ENCODE measurements at regions not wholly inside any gene's neighbourhood (a gene's known extent, or its start where the extent isn't known, plus 50 kb on each side); places are given as distances from the start of the nearest gene placed in this dataset.

- peaks cover 0 to 2% (median 0%) of the 10 kb centered on the region in 7 donors for H3K9me3 Mint-ChIP-seq
- Histone ChIP-seq H3K9me3 (ENCODE audit: control insufficient read depth in 2 of 2, low read length in 2 of 2) (no peaks in the 10 kb centered on the region), H3K36me3 (ENCODE audit: control insufficient read depth, insufficient read depth, low read length) (no peaks in the 10 kb centered on the region), H3K4me1 (ENCODE audit: control insufficient read depth, insufficient read depth, low read length, poor library complexity, severe bottlenecking) (no peaks in the 10 kb centered on the region), H3K27me3 (ENCODE audit: control insufficient read depth, insufficient read depth, low read length) (no peaks in the 10 kb centered on the region), H3K27ac (ENCODE audit: insufficient read depth, low read length, poor library complexity, severe bottlenecking) (no peak overlapping the region), H3K4me3 (ENCODE audit: low read depth, low read length) (no peak overlapping the region)
- H3K27me3 Mint-ChIP-seq = peaks cover 5% of the 10 kb centered on the region
- ATAC-seq (ENCODE audit: low read depth in 2 of 2) (no peak), DNase-seq (no peak)
- no peak overlapping the region for H3K27ac Mint-ChIP-seq
- no peaks in the 10 kb centered on the region for H3K36me3 Mint-ChIP-seq
- no peak overlapping the region for H3K4me3 Mint-ChIP-seq
- no peaks in the 10 kb centered on the region for H3K4me1 Mint-ChIP-seq
Observed at GRCh38 chr2:236690726-236691125, 121.1 kb downstream of the ACKR3 start.

GRCh38 chr2:236691799-236692167 is 122.2 kb downstream of the ACKR3 start:
- ATAC-seq (ENCODE audit: low read depth in 2 of 2) = no peak
- H3K4me1 ChIP-seq (ENCODE audit: control insufficient read depth, insufficient read depth, low read length, poor library complexity, severe bottlenecking) = no peaks in the 10 kb centered on the region
- H3K9me3 ChIP-seq (ENCODE audit: control insufficient read depth in 2 of 2, low read length in 2 of 2) = no peaks in the 10 kb centered on the region
- Mint-ChIP-seq H3K4me1 (no peaks in the 10 kb centered on the region), H3K27me3 (peaks cover 5% of the 10 kb centered on the region), H3K27ac (no peak overlapping the region), H3K9me3 (peaks cover 0 to 3% (median 0%) of the 10 kb centered on the region in 7 donors), H3K36me3 (no peaks in the 10 kb centered on the region), H3K4me3 (no peak overlapping the region)
- H3K4me3 ChIP-seq (ENCODE audit: low read depth, low read length) = no peak overlapping the region
- H3K27me3 ChIP-seq (ENCODE audit: control insufficient read depth, insufficient read depth, low read length) = no peaks in the 10 kb centered on the region
- H3K27ac ChIP-seq (ENCODE audit: insufficient read depth, low read length, poor library complexity, severe bottlenecking) = no peak overlapping the region
- no peak for DNase-seq
- no peaks in the 10 kb centered on the region for H3K36me3 ChIP-seq (ENCODE audit: control insufficient read depth, insufficient read depth, low read length)

DNA sequence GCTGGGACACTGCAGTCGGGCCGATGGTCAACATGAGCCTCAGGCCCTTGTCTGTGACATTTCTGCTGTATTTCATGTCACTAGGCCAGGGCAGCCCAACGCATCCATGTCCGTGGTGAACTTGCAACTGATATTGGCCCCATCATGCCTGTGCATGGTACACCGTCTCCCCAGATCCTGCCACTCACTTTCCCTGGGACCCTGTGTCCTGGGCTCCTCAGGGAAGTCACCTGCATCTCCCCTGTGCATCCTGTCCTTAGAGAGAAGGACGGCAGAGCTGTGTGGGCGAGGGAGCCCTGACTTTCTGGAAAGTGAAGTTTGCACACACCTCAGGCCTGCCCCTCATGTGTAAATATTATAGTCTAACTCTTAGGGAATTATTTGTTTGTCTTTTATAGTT is 123.3 kb downstream of the ACKR3 start:
- Mint-ChIP-seq H3K27me3 (peaks cover 5% of the 10 kb centered on the region), H3K4me3 (no peak overlapping the region), H3K9me3 (peaks cover 0 to 3% (median 0%) of the 10 kb centered on the region in 7 donors), H3K4me1 (no peaks in the 10 kb centered on the region), H3K36me3 (no peaks in the 10 kb centered on the region), H3K27ac (no peak overlapping the region)
- Histone ChIP-seq H3K4me1 (ENCODE audit: control insufficient read depth, insufficient read depth, low read length, poor library complexity, severe bottlenecking) (no peaks in the 10 kb centered on the region), H3K27ac (ENCODE audit: insufficient read depth, low read length, poor library complexity, severe bottlenecking) (no peak overlapping the region), H3K4me3 (ENCODE audit: low read depth, low read length) (no peak overlapping the region), H3K36me3 (ENCODE audit: control insufficient read depth, insufficient read depth, low read length) (no peaks in the 10 kb centered on the region), H3K9me3 (ENCODE audit: control insufficient read depth in 2 of 2, low read length in 2 of 2) (no peaks in the 10 kb centered on the region), H3K27me3 (ENCODE audit: control insufficient read depth, insufficient read depth, low read length) (no peaks in the 10 kb centered on the region)
- DNase-seq = no peak
- ATAC-seq (ENCODE audit: low read depth in 2 of 2) = no peak

GRCh38 chr2:236693531-236693930 is 123.9 kb downstream of the ACKR3 start:
- Mint-ChIP-seq H3K4me3 (no peak overlapping the region), H3K9me3 (peaks cover 0 to 3% (median 0%) of the 10 kb centered on the region in 7 donors), H3K27ac (no peak overlapping the region), H3K36me3 (no peaks in the 10 kb centered on the region), H3K27me3 (peaks cover 5% of the 10 kb centered on the region), H3K4me1 (no peaks in the 10 kb centered on the region)
- Histone ChIP-seq H3K9me3 (ENCODE audit: control insufficient read depth in 2 of 2, low read length in 2 of 2) (no peaks in the 10 kb centered on the region), H3K4me1 (ENCODE audit: control insufficient read depth, insufficient read depth, low read length, poor library complexity, severe bottlenecking) (no peaks in the 10 kb centered on the region), H3K27me3 (ENCODE audit: control insufficient read depth, insufficient read depth, low read length) (no peaks in the 10 kb centered on the region), H3K27ac (ENCODE audit: insufficient read depth, low read length, poor library complexity, severe bottlenecking) (no peak overlapping the region), H3K4me3 (ENCODE audit: low read depth, low read length) (no peak overlapping the region), H3K36me3 (ENCODE audit: control insufficient read depth, insufficient read depth, low read length) (no peaks in the 10 kb centered on the region)
- ATAC-seq (ENCODE audit: low read depth in 2 of 2) (no peak), DNase-seq (no peak)

- Histone ChIP-seq H3K4me1 (ENCODE audit: control insufficient read depth, insufficient read depth, low read length, poor library complexity, severe bottlenecking) (no peaks in the 10 kb centered on the region), H3K4me3 (ENCODE audit: low read depth, low read length) (no peak overlapping the region), H3K9me3 (ENCODE audit: control insufficient read depth in 2 of 2, low read length in 2 of 2) (no peaks in the 10 kb centered on the region), H3K27me3 (ENCODE audit: control insufficient read depth, insufficient read depth, low read length) (no peaks in the 10 kb centered on the region), H3K36me3 (ENCODE audit: control insufficient read depth, insufficient read depth, low read length) (no peaks in the 10 kb centered on the region), H3K27ac (ENCODE audit: insufficient read depth, low read length, poor library complexity, severe bottlenecking) (no peak overlapping the region)
- Mint-ChIP-seq H3K9me3 (peaks cover 0 to 3% (median 0%) of the 10 kb centered on the region in 7 donors), H3K4me3 (no peak overlapping the region), H3K27me3 (peaks cover 5% of the 10 kb centered on the region), H3K4me1 (no peaks in the 10 kb centered on the region), H3K36me3 (no peaks in the 10 kb centered on the region), H3K27ac (no peak overlapping the region)
- DNase-seq (no peak), ATAC-seq (ENCODE audit: low read depth in 2 of 2) (no peak)
Observed at GRCh38 chr2:236694146-236694888, 124.7 kb downstream of the ACKR3 start.

DNA sequence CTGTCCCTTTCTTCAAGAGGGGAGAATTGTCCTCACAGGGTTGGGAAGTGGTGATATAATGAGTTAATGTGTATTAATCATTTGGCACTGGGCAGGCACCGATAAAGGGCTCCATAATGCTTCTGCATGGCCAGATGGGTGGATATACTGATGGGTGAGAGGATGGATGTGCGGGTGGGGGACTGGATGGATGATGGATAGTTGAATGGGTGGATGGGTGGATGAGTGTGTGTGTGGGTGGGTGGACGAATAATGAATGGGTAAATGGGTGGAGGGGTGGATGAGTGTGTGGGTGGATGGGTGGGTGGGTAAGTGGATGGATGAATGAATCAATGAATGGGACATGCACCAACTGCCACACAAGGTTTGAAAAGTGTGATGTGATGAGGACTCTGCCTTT is 127.2 kb downstream of the ACKR3 start:
- no peak overlapping the region for H3K27ac ChIP-seq (ENCODE audit: insufficient read depth, low read length, poor library complexity, severe bottlenecking)
- H3K9me3 ChIP-seq (ENCODE audit: control insufficient read depth in 2 of 2, low read length in 2 of 2) = no peaks in the 10 kb centered on the region
- H3K4me1 ChIP-seq (ENCODE audit: control insufficient read depth, insufficient read depth, low read length, poor library complexity, severe bottlenecking) = no peaks in the 10 kb centered on the region
- Mint-ChIP-seq H3K9me3 (peaks cover 0 to 5% (median 0%) of the 10 kb centered on the region in 7 donors), H3K27me3 (no peaks in the 10 kb centered on the region), H3K27ac (peak overlapping the region in 1 of 3 donors; percentile 6), H3K4me1 (no peaks in the 10 kb centered on the region), H3K36me3 (no peaks in the 10 kb centered on the region), H3K4me3 (no peak overlapping the region)
- H3K27me3 ChIP-seq (ENCODE audit: control insufficient read depth, insufficient read depth, low read length) = no peaks in the 10 kb centered on the region
- ATAC-seq (ENCODE audit: low read depth in 2 of 2) (no peak), DNase-seq (no peak)
- H3K36me3 ChIP-seq (ENCODE audit: control insufficient read depth, insufficient read depth, low read length) = no peaks in the 10 kb centered on the region
- no peak overlapping the region for H3K4me3 ChIP-seq (ENCODE audit: low read depth, low read length)

- H3K4me3 ChIP-seq (ENCODE audit: low read depth, low read length) = no peak overlapping the region
- Mint-ChIP-seq H3K36me3 (no peaks in the 10 kb centered on the region), H3K27me3 (no peaks in the 10 kb centered on the region), H3K27ac (no peak overlapping the region), H3K4me1 (no peaks in the 10 kb centered on the region), H3K9me3 (peaks cover 0 to 6% (median 0%) of the 10 kb centered on the region in 7 donors), H3K4me3 (no peak overlapping the region)
- ATAC-seq (ENCODE audit: low read depth in 2 of 2) (no peak), DNase-seq (no peak)
- H3K4me1 ChIP-seq (ENCODE audit: control insufficient read depth, insufficient read depth, low read length, poor library complexity, severe bottlenecking) = no peaks in the 10 kb centered on the region
- no peaks in the 10 kb centered on the region for H3K27me3 ChIP-seq (ENCODE audit: control insufficient read depth, insufficient read depth, low read length)
- H3K36me3 ChIP-seq (ENCODE audit: control insufficient read depth, insufficient read depth, low read length) = no peaks in the 10 kb centered on the region
- no peak overlapping the region for H3K27ac ChIP-seq (ENCODE audit: insufficient read depth, low read length, poor library complexity, severe bottlenecking)
- no peaks in the 10 kb centered on the region for H3K9me3 ChIP-seq (ENCODE audit: control insufficient read depth in 2 of 2, low read length in 2 of 2)
Observed at GRCh38 chr2:236698016-236698627, 128.5 kb downstream of the ACKR3 start.

- Mint-ChIP-seq H3K36me3 (no peaks in the 10 kb centered on the region), H3K27me3 (peaks cover 4% of the 10 kb centered on the region), H3K4me3 (no peak overlapping the region), H3K9me3 (peaks cover 0 to 6% (median 0%) of the 10 kb centered on the region in 7 donors), H3K4me1 (no peaks in the 10 kb centered on the region), H3K27ac (no peak overlapping the region)
- ATAC-seq (ENCODE audit: low read depth in 2 of 2) (no peak), DNase-seq (no peak)
- Histone ChIP-seq H3K9me3 (ENCODE audit: control insufficient read depth in 2 of 2, low read length in 2 of 2) (no peaks in the 10 kb centered on the region), H3K4me3 (ENCODE audit: low read depth, low read length) (no peak overlapping the region), H3K36me3 (ENCODE audit: control insufficient read depth, insufficient read depth, low read length) (no peaks in the 10 kb centered on the region), H3K27ac (ENCODE audit: insufficient read depth, low read length, poor library complexity, severe bottlenecking) (no peak overlapping the region), H3K27me3 (ENCODE audit: control insufficient read depth, insufficient read depth, low read length) (no peaks in the 10 kb centered on the region), H3K4me1 (ENCODE audit: control insufficient read depth, insufficient read depth, low read length, poor library complexity, severe bottlenecking) (no peaks in the 10 kb centered on the region)
Observed at GRCh38 chr2:236700703-236701102, 131.1 kb downstream of the ACKR3 start.

Data from CD4-positive, CD25-positive, alpha-beta regulatory T cell (primary cell).